22Rv1 (cell line): ENCODE measurements at regions not wholly inside any gene's neighbourhood (a gene's known extent, or its start where the extent isn't known, plus 50 kb on each side); places are given as distances from the start of the nearest gene placed in this dataset.

Source experiments
- ZFX ChIP-seq: fragments of 450-650 bp; IDR thresholded peaks from 2 replicates; pipeline ENCODE4 v1.6.1; 2017; ENCODE audit warnings: antibody characterized with exemption, borderline replicate concordance
- TF ChIP-seq, protein P1 (sequence below): fragments of 450-650 bp; IDR thresholded peaks from 2 replicates; pipeline ENCODE4 v1.5.1; 2017; ENCODE audit warnings: mild to moderate bottlenecking

DNA sequence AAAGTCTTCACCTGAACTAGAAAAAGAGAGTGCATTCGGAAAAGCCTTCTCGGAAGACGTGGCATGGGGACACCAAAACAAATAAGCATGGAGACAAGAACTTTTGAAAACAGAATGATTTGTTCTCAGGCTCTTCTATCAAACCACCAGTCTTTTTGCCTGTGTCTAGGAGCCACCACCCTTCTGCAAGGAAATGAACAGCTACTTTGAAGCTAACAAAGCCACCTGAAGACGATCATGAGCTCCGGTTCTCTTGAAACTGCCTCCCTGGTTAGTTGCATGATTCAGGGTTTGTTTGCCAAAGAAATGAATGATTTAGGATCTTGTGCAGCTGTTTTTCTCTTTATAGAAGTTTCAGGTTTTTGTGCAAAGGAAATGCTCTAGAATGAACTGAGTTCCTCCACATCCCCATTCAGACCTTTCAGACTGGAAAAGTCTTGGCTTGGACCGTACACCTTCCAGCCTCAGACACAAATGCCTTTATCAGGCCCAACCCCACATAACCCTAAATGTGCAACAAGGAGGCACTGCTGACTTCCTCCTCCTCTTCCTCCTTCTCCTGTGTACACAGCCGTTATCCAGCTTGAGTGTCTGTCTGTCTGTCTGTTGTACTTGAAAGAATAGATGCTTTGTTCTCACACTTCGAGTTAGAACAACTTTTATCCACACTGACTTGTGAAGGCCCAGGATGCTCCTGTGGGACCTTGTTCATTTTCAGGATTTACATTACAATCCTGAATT is 334.8 kb upstream of the KLF3 start:
- TF ChIP-seq, protein P1, sequence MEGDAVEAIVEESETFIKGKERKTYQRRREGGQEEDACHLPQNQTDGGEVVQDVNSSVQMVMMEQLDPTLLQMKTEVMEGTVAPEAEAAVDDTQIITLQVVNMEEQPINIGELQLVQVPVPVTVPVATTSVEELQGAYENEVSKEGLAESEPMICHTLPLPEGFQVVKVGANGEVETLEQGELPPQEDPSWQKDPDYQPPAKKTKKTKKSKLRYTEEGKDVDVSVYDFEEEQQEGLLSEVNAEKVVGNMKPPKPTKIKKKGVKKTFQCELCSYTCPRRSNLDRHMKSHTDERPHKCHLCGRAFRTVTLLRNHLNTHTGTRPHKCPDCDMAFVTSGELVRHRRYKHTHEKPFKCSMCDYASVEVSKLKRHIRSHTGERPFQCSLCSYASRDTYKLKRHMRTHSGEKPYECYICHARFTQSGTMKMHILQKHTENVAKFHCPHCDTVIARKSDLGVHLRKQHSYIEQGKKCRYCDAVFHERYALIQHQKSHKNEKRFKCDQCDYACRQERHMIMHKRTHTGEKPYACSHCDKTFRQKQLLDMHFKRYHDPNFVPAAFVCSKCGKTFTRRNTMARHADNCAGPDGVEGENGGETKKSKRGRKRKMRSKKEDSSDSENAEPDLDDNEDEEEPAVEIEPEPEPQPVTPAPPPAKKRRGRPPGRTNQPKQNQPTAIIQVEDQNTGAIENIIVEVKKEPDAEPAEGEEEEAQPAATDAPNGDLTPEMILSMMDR: no peak
- no peak for TF ChIP-seq ZFX
